GM10266 (cell line): ENCODE measurements at regions not wholly inside any gene's neighbourhood (a gene's known extent, or its start where the extent isn't known, plus 50 kb on each side); places are given as distances from the start of the nearest gene placed in this dataset.

Experiments used
- DNase-seq: peaks from one replicate; pipeline ENCODE4 v3.0.0; 2012; ENCODE audit errors: extremely low spot score
- TF ChIP-seq, protein P1 (sequence below): IDR thresholded peaks from 2 replicates; pipeline ENCODE4 v1.5.1; 2012; ENCODE audit warnings: mild to moderate bottlenecking, low read depth; ENCODE audit not compliant: control insufficient read depth, insufficient read depth; ENCODE audit errors: missing control alignments

DNA sequence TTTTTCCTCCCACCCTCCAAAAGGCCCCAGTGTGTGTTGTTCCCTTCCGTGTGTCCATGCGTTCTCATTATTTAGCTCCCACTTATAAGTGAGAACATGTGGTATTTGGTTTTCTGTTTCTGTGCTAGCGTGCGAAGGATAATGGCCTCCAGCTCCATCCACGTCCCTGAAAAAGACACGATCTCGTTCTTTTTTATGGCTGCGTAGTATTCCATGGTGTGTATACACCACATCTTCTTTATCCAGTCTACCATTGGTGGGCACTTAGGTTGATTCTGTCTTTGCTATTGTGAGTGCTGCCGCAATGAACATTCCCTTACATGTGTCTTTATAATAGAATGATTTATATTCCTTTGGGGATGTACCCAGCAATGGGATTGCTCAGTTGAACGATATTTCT is 177.8 kb downstream of the ETS2 start:
- TF ChIP-seq, protein P1, sequence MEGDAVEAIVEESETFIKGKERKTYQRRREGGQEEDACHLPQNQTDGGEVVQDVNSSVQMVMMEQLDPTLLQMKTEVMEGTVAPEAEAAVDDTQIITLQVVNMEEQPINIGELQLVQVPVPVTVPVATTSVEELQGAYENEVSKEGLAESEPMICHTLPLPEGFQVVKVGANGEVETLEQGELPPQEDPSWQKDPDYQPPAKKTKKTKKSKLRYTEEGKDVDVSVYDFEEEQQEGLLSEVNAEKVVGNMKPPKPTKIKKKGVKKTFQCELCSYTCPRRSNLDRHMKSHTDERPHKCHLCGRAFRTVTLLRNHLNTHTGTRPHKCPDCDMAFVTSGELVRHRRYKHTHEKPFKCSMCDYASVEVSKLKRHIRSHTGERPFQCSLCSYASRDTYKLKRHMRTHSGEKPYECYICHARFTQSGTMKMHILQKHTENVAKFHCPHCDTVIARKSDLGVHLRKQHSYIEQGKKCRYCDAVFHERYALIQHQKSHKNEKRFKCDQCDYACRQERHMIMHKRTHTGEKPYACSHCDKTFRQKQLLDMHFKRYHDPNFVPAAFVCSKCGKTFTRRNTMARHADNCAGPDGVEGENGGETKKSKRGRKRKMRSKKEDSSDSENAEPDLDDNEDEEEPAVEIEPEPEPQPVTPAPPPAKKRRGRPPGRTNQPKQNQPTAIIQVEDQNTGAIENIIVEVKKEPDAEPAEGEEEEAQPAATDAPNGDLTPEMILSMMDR: no peak

DNA sequence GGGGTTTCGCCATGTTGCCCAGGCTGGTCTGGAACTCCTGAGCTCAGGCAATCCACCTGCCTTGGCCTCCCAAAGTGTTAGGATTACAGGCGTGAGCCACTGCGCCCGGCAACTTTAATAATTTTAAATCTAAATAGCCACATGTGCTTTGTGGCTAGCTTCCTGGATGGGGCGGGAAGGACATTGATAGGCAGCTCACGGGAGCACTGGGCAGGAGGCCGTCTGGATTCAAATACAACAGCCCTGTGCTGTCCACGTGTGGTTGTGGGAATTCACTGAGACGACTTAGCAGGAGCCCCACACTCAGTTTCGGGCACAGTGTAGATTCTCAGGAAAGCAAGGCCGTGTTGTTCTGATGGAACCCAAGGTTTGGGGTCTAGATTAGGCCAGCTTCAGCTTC is 177.1 kb downstream of the ETS2 start:
- TF ChIP-seq, protein P1: no peak
- DNase-seq: no peak

More for the DNA sequence above, 177.8 kb downstream of the ETS2 start:
- no peak for DNase-seq

DNA sequence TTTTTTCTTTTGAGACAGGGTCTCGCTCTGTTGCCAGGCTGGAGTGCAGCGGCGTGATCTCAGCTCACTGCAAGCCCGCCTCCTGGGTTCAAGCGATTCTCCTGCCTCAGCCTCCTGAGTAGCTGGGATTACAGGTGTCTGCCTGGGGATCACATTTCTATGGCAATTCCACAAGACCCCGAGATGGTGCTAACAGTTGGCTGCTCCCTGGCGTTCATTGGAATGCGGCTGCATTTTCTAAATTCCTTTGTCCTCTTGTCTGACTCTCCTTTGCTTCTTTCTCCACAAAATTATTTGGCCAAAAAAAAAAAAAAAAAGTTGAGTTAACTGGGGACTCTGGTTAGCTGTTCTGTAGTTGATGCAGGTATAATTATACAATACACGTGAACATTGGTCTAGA is 176.4 kb downstream of the ETS2 start:
- TF ChIP-seq, protein P1: no peak
- no peak for DNase-seq

DNA sequence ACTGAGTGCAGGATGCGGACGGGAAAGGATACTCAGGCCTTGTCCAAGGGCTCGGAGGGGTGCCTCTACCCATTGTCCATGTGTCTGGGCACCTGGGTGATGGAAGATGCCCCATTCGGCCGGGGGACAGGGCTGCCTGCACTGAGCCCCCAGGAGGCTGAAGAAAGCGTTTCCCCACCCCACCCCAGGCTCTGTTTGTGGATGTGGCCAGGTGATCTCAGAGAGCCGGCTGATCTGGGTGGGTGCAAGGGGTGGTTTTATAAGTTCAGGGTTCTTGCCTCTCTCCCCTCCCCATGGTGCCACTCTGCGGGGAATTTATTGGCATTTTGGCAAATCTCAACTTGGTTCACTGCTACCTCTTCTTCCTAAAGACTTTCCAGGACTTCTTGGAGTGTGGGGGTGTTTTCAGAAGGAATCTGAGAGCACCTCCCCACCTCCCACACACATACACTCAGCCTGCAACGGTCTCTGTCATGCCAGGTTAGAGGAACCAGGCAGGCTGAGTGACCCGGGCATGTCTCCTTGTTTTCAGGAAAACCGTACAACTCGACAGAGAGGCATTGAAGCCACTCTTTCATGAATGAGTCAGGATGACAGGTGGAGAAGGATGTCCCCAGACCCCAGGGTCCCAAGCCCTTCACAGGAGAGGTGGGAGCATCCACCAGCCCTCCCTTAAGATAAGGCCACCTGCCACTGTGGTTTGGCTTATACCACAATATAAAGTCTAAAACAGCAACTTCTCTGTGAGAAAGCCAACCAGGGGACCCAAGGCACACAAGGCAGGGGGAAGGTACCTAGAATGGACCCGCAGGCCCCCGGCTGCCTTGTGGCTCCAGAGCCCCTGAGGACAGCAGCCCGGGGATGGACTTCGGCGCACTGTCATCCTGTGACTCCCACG is 174.9 kb downstream of the ETS2 start:
- TF ChIP-seq, protein P1: no peak
- DNase-seq: no peak

DNA sequence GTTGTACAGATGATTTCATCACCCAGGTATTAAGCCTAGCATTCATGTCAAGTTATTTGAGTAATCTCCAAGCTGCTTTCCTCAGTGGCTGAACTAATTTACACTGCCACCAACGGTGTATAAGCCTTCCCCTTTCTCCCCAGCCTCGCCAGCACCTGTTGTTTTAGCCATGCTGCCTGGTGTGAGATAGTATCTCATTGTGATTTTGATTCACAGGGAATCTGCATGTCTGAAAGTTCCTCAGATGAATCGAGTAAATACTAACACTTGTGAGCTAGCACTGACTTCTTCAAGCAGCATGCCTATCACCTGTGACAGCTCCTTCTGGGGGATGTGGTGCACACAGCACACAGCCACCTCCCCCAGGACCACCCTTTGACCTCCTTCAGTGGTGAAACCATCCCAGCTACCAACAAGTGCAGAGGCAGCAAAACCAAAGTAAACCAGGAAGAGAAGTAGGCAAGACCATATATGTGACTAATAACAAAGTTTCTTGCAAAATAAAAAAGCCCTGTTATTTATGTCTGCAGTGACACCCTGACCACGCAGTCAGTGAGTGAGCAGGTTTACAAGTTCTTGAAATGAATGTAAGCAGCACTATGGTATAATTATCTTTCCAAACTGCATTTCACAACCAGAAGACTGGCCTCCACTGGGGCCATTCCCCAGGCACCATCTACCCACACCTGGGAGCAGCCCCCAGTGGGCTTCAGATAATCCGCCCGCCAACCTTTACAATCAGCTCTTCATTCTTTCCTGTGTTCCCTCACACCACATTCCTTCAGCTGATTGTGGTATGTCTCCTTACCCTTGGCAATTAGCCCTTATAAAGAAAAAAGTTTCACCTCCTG is 173.8 kb downstream of the ETS2 start:
- DNase-seq: no peak
- TF ChIP-seq, protein P1: no peak

DNA sequence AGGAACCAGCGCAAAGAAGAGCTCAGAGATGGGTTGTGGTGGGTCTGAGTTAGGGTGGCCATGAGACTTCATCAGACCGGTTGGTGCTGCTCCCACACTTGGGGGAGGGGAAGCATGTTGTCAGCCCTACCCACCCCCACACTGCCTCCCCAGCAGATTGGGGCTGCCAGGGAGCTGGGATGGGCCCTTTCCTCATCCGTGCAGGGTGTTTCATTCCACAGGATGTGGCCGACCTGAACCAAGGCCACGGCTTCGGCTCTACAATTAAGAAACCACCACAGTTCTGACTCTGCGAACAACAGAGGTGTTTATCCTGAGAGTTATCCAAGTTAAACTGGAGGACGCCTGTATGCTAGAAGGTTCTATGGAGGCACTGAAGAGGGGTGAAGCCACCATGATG is 171.2 kb downstream of the ETS2 start:
- TF ChIP-seq, protein P1: no peak
- DNase-seq: no peak
